BJ (cell line): ENCODE measurements at regions not wholly inside any gene's neighbourhood (a gene's known extent, or its start where the extent isn't known, plus 50 kb on each side); places are given as distances from the start of the nearest gene placed in this dataset.
A peak's percentile ranks its signal among the peaks of the same experiment; 100 is the strongest.

ENCODE experiments used
- CTCF ChIA-PET: fragments of 350-600 bp; formaldehyde crosslinking; extraction: SDS; loops from one replicate; lab custom pipeline; 2021; ENCODE audit warnings: antibody characterized with exemption, inconsistent platforms; lab: Yijun Ruan, JAX
- POLR2A ChIA-PET: fragments of 300-600 bp; sonication (Branson Sonifier 250); formaldehyde crosslinking; extraction: SDS; loops from one replicate; lab custom pipeline; 2021; ENCODE audit warnings: antibody characterized with exemption; lab: Charles Lee
- DNase-seq: peaks from one replicate; pipeline ENCODE4 v3.0.0-alpha.2; 2011; ENCODE audit warnings: low read depth
- H3K27me3 ChIP-seq: 2 replicates; pipeline ENCODE4 v1.6.0; 2011; ENCODE audit warnings: low read length; ENCODE audit not compliant: control insufficient read depth, insufficient read depth
- H3K36me3 ChIP-seq: 2 replicates; pipeline ENCODE4 v1.5.1; 2011; ENCODE audit warnings: low read length; ENCODE audit not compliant: control insufficient read depth, insufficient read depth
- H3K4me3 ChIP-seq: 2 replicates; pipeline ENCODE4 v1.5.1; 2011; ENCODE audit warnings: low read depth, mild to moderate bottlenecking, control low read depth, low read length
- CTCF ChIP-seq: IDR thresholded peaks from 2 replicates; pipeline ENCODE4 v1.5.1; 2011; ENCODE audit warnings: low read depth, mild to moderate bottlenecking, control low read depth, inconsistent platforms, low read length, moderate library complexity; ENCODE audit not compliant: insufficient read depth

GRCh38 chr13:48890391-48890790 lies 85.3 kb upstream of the FNDC3A start:
- no peaks in the 10 kb centered on the region for H3K36me3 ChIP-seq
- H3K27me3 ChIP-seq = no peaks in the 10 kb centered on the region
- ChIA-PET POLR2A (no interaction called here), CTCF (no interaction called here)
- no peak for TF ChIP-seq CTCF
- no peak overlapping the region for H3K4me3 ChIP-seq
- no peak for DNase-seq

- DNase-seq = no peak
- no peak for TF ChIP-seq CTCF
- POLR2A ChIA-PET = interaction anchor here (0.6 kb wide), 1 partner anchor 91 kb away, joined by 5 read pairs; no protein-coding TSS in a partner anchor
- Histone ChIP-seq H3K36me3 (no peaks in the 10 kb centered on the region), H3K4me3 (no peak overlapping the region), H3K27me3 (no peaks in the 10 kb centered on the region)
- CTCF ChIA-PET = interaction anchor here (1.1 kb wide), 1 partner anchor 390 kb away, joined by 4 read pairs; no protein-coding TSS in a partner anchor
Observed at GRCh38 chr13:48891586-48891985, 84.1 kb upstream of the FNDC3A start.

- ChIA-PET POLR2A (interaction anchor here (0.6 kb wide), 1 partner anchor 91 kb away, joined by 5 read pairs; no protein-coding TSS in a partner anchor), CTCF (interaction anchor here (0.6 to 1.1 kb wide), 2 partner anchors 38 to 389 kb away, joined by 3 to 4 read pairs; no protein-coding TSS in a partner anchor)
- H3K27me3 ChIP-seq = no peaks in the 10 kb centered on the region
- no peaks in the 10 kb centered on the region for H3K36me3 ChIP-seq
- peak; percentile 38 for DNase-seq
- no peak for TF ChIP-seq CTCF
- H3K4me3 ChIP-seq = no peak overlapping the region
Observed at GRCh38 chr13:48892053-48892687, 83.5 kb upstream of the FNDC3A start.

- H3K36me3 ChIP-seq = no peaks in the 10 kb centered on the region
- DNase-seq = no peak
- ChIA-PET CTCF (interaction anchor here (0.6 kb wide), 1 partner anchor 38 kb away, joined by 3 read pairs; no protein-coding TSS in a partner anchor), POLR2A (no interaction called here)
- no peak for TF ChIP-seq CTCF
- no peaks in the 10 kb centered on the region for H3K27me3 ChIP-seq
- no peak overlapping the region for H3K4me3 ChIP-seq
Observed at GRCh38 chr13:48892688-48893075, 83.0 kb upstream of the FNDC3A start.

GRCh38 chr13:48896312-48896711 lies 79.4 kb upstream of the FNDC3A start:
- Histone ChIP-seq H3K36me3 (no peaks in the 10 kb centered on the region), H3K27me3 (no peaks in the 10 kb centered on the region; the same call in 1 of the 2 replicates), H3K4me3 (no peak overlapping the region)
- DNase-seq = no peak
- TF ChIP-seq CTCF = no peak
- POLR2A ChIA-PET = no interaction called here
- CTCF ChIA-PET = interaction anchor here (0.7 kb wide), 1 partner anchor 13 kb away, joined by 4 read pairs; no protein-coding TSS in a partner anchor
